Activated CD8-positive, alpha-beta memory T cell treated with anti-CD3 and anti-CD28 coated beads for 48 hours (primary cell): ENCODE measurements at regions not wholly inside any gene's neighbourhood (a gene's known extent, or its start where the extent isn't known, plus 50 kb on each side); places are given as distances from the start of the nearest gene placed in this dataset.

Experiments used
- DNase-seq, 3 experiments: peaks; one replicate each; pipeline ENCODE4 v3.0.0-alpha.2; 2020; ENCODE audit warnings: low read depth in 2 of 3, low spot score in 2 of 3

- no peak for DNase-seq
Observed at GRCh38 chr3:194964809-194965208, 279.1 kb downstream of the FAM43A start.

- no peak for DNase-seq
Observed at GRCh38 chr3:194967151-194968117, 281.8 kb downstream of the FAM43A start.

- no peak for DNase-seq
Observed at GRCh38 chr3:194970066-194970465, 284.4 kb downstream of the FAM43A start.

- no peak for DNase-seq
Observed at GRCh38 chr3:194971009-194971408, 285.3 kb downstream of the FAM43A start.

GRCh38 chr3:194971965-194972364, 286.3 kb downstream of the FAM43A start:
- no peak for DNase-seq

GRCh38 chr3:194972641-194973040, 287.0 kb downstream of the FAM43A start:
- no peak for DNase-seq

GRCh38 chr3:194973366-194974000, 287.8 kb downstream of the FAM43A start:
- no peak for DNase-seq

- no peak for DNase-seq
Observed at GRCh38 chr3:194974468-194975135, 288.9 kb downstream of the FAM43A start.

GRCh38 chr3:194976049-194976451, 290.4 kb downstream of the FAM43A start:
- no peak for DNase-seq

- DNase-seq, result no peak
Observed at GRCh38 chr3:194976874-194977273, 291.2 kb downstream of the FAM43A start.

GRCh38 chr3:194977356-194977755, 291.7 kb downstream of the FAM43A start:
- DNase-seq, result no peak

GRCh38 chr3:194979173-194979572, 291.8 kb downstream of the XXYLT1 start:
- DNase-seq, result no peak

- DNase-seq, result no peak
Observed at GRCh38 chr3:194982472-194982871, 288.5 kb downstream of the XXYLT1 start.

GRCh38 chr3:194983121-194983520, 287.8 kb downstream of the XXYLT1 start:
- DNase-seq, result no peak

- DNase-seq, result no peak
Observed at GRCh38 chr3:194983620-194984019, 287.3 kb downstream of the XXYLT1 start.

- no peak for DNase-seq
Observed at GRCh38 chr3:194984066-194984465, 286.9 kb downstream of the XXYLT1 start.

GRCh38 chr3:194984622-194985021, 286.3 kb downstream of the XXYLT1 start:
- no peak for DNase-seq

- no peak for DNase-seq
Observed at GRCh38 chr3:194985031-194985578, 285.9 kb downstream of the XXYLT1 start.

- DNase-seq, result no peak
Observed at GRCh38 chr3:194986208-194987043, 284.5 kb downstream of the XXYLT1 start.
